NCI-H526 (cell line): ENCODE measurements at regions not wholly inside any gene's neighbourhood (a gene's known extent, or its start where the extent isn't known, plus 50 kb on each side); places are given as distances from the start of the nearest gene placed in this dataset.
"Not testable (repeated sequence)": the region's sequence is repeated elsewhere in the genome, so short reads cannot be mapped to it uniquely, and the experiment has no call there.

Source experiments
- DNase-seq, 2 experiments: peaks; one replicate each; lab custom pipeline; 2025; lab: John Stamatoyannopoulos, UW

DNA sequence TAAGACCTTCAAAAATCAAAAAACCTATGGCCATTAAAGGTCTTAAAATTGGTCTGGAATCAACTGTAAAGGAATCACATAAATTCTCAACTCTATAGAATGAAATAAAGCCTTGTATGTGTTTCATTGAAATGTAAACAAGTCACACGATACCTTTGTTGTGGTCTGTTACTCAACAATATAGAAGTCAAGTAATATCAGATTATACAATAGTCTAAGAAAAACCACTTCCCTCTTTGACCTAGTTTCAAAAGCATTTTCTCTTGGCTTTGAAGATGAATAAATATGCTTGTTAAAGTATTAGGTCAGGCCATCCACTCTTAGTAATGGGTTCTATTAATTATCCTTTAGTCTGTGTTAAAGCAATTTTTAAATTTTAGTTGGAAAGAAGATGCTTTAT lies 79.8 kb upstream of the DIO2 start:
- no peak for DNase-seq

DNA sequence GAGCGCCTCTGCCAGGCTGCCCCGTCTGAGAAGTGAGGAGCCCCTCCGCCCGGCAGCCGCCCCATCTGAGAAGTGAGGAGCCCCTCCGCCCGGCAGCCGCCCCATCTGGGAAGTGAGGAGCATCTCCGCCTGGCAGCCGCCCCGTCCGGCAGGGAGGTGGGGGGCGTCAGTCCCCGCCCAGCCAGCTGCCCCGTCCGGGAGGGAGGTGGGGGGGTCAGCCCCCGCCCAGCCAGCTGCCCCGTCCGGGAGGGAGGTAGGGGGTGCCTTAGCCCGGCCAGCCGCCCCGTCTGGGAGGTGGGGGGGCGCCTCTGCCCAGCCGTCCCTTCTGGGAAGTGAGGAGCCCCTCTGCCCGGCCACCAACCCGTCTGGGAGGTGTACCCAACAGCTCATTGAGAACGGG lies 75.4 kb upstream of the DIO2 start:
- not testable (repeated sequence) for DNase-seq

DNA sequence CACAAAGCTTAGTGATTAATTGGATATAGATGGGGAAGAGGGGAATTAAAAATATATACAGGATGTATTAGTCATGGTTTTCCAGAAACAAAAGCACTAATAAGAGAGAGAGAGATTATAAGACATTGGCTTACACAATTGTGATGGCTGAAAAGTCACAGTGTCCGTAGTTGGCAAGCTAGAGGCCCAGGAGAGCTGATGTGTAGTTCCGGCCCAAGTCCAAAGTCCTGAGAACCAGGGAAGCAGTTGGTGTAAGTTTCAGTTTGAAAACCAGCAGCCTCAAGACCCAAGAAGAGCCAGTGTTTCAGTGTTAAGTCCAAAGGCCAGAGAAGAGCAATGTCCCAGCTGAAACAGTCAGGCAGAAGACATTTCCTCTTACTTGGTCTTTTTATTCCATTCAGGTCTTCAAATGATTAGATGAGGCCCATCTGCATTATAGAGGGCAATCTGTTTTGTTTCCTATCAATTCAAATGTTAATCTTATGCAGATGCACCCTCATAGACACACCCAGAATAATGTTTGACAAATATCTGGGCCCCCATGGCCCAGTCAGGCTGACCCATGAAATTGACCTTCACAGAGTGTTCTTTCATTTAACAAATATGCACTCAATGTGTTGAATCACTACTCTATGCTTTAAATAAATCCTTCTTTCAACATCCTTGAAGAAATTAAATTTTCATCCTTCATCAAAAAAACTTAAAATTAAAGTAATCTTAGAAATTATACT lies 67.2 kb upstream of the DIO2 start:
- no peak for DNase-seq

DNA sequence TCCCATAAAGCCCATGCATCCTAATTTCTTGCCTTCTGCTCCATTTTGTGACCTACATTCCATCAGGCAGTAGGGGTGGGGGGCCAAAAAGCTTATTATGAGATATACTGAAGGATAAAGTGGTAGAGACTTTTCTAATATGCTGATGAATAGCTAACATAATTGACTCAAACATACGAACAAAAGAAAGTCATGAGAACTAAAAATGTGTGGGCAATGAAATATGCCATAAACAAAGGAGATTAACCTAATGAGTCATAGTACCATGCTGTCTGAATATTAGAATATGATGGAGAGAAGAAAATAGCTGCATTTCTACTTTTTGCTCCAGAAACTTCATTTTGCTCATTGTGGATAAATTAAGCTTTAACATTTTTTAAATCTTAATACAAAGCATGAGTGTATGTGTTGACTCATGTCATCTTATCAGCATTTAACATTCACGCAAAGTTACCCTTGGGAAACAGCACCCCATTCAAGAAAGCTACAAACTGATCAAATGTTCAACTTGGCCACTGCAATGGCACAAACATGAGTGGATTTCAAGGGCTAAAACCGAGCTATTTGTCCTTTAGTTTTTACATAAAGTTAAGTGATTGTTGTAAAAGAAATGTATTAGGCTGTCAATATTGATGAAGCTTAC lies 64.0 kb upstream of the DIO2 start:
- no peak for DNase-seq

DNA sequence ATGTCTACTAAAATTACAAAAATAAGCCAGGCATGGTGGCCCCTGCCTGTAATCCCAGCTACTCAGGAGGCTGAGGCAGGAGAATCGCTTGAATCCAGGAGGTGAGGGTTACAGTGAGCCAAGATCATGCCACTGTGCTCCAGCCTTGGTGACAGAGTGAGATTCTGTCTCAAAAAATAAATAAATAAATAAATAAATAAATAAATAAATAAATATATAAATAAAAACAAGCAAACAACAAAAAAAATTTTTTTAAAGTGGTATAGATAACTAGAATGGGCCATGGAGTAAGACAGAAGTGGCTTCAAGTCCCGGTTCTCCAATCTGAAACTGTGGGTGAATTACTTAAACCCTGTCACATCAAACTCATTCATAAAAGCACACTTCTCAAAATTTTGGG lies 63.0 kb upstream of the DIO2 start:
- not testable (repeated sequence) for DNase-seq

DNA sequence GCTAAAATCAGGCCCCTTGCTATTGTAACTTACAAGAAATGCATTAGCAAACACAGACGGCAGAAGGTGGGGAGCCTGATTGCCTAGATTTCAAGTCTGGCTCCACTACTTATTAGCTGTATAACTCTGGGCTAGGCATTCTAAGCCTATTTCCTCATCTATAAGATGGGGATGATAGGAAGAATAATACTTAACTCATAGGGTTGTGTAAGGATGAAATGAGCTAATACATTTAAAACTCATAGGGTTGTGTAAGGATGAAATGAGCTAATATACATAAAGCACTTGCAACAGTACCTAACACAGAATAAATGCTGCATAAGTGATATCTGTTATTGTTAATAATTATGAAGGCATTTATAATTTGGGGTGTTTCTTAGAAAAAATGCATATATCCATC lies 60.1 kb upstream of the DIO2 start:
- DNase-seq: no peak

DNA sequence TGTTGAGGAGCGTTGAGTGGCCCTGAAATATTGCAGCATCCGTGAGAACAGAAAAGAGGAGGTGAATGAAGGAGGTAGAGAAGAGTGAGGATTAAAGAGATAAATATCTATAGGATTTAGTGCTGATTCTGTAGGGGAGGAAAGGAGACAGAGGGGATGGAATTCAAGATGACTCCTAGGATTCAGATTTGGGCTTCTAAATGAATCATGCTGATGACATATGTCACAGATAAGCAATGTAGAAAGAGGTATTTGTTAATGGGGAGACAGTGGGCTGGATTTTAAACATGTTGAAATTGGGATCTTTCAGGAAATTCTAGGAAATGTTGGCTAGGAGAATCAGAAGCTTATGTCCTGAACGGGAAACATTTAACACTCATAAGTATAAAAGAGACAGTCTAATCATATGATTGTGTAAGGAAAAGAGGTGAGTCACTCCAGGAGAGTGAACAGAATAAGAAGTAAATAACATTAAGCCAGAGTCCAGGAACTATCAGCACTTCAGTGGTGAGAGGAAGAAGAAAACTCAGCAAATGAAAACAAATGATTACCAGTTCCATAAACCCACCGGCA lies 58.1 kb upstream of the DIO2 start:
- no peak for DNase-seq

DNA sequence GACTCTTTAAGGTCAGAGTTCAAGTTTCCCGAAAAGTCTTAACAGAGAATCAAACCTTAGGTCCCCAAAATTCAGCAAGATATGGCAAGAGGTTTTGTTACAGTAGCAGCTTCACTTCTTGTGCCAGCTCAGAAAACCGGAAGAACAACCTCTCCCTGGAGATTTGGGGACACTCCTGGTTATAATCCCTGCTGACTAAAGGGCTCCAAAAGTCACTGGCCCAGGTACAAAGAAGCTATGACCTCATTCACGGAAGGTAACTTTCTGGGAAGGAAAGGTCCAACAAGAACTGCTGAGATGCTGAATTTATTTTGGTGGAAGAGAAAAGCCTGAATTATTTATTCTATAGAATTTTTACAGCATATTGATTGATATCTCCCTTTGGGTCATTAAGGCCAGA lies 55.6 kb upstream of the DIO2 start:
- no peak for DNase-seq

DNA sequence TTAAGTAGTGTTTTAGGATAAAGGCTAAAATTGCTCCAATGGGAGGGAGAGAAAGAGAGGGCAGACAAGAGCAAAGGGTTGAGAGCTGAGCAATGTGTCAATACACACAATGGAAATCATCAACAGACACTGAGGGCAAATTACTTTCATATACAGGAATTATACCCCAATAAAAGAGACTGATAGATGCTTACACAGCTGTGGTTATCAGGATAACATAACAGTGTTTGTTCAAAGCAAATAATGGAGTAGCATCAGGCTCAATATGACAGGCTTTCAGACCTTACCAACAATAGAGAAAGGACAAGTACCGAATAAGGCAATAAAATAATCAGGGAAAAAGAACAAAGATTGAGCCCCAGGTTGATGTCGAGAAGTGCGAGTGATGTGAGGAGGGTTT lies 53.4 kb upstream of the DIO2 start:
- DNase-seq: no peak
